Effector memory CD4-positive, alpha-beta T cell (primary cell): ENCODE measurements at regions not wholly inside any gene's neighbourhood (a gene's known extent, or its start where the extent isn't known, plus 50 kb on each side); places are given as distances from the start of the nearest gene placed in this dataset.

ENCODE experiments used
- DNase-seq, 3 donors: peaks; one replicate each; pipeline ENCODE4 v3.0.0-alpha.2; 2020
- H3K27ac ChIP-seq: 2 replicates; pipeline ENCODE4 v1.7.0; 2013; ENCODE audit warnings: mild to moderate bottlenecking, low read length, moderate library complexity; ENCODE audit not compliant: insufficient read depth, poor library complexity, severe bottlenecking
- H3K27me3 ChIP-seq: replicated peaks from 2 replicates; pipeline ENCODE4 v1.7.0; 2013; ENCODE audit warnings: mild to moderate bottlenecking, low read length; ENCODE audit not compliant: insufficient read depth, control insufficient read depth, poor library complexity, severe bottlenecking
- H3K36me3 ChIP-seq: 2 replicates; pipeline ENCODE4 v1.7.0; 2013; ENCODE audit warnings: mild to moderate bottlenecking, low read length, moderate library complexity; ENCODE audit not compliant: control insufficient read depth, insufficient read depth
- H3K4me1 ChIP-seq: 2 replicates; pipeline ENCODE4 v1.7.0; 2013; ENCODE audit warnings: low read length, mild to moderate bottlenecking; ENCODE audit not compliant: control insufficient read depth, insufficient read depth, poor library complexity, severe bottlenecking
- H3K4me3 ChIP-seq: 2 replicates; pipeline ENCODE4 v1.7.0; 2013; ENCODE audit warnings: low read length, low read depth, mild to moderate bottlenecking; ENCODE audit not compliant: insufficient read depth, poor library complexity, severe bottlenecking
- H3K9me3 ChIP-seq: 2 replicates; pipeline ENCODE4 v1.7.0; 2013; ENCODE audit warnings: mild to moderate bottlenecking, low read length, moderate library complexity; ENCODE audit not compliant: control insufficient read depth

DNA sequence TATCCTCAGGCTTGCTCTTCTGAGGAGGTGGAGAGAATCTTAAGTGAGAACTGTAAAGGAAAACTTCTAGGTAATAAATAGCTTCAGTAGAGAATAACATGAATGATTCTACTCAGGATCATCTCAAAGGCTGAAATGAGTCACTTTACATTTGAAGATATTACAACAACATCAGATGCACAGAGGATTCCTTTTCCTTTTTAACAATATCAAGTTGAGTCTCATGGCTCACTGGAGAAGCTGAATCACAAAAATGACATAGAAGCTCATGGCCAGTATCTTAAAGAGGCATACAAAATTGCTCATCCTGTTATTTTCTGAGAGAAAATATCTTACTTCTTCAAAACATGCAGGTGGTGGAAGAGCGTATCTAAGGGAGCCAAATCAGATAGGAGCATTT, 72.5 kb upstream of the EMCN start:
- Histone ChIP-seq H3K4me1 (no peaks in the 10 kb centered on the region), H3K9me3 (no peaks in the 10 kb centered on the region), H3K27ac (no peak overlapping the region), H3K27me3 (no peaks in the 10 kb centered on the region), H3K36me3 (no peaks in the 10 kb centered on the region), H3K4me3 (no peak overlapping the region)
- no peak for DNase-seq

DNA sequence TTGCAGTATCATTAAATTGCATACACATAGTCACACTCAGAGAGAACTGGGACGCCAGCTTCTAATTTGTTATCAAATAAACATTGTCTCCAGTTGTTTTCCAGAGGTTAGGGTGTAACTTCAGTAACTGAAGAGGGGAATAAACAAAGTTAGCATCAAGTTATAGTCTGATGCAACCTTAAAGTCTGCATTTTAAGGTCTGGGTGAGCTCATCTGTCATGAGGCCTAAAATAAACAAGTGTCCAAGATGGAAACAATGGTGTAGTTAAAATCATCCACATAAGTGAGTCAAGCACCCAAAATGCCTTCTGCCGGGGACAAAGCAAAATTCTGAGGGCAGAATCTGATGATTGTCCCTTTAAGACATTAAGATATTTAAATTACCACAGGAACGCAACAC, 70.3 kb upstream of the EMCN start:
- H3K4me1 ChIP-seq: no peaks in the 10 kb centered on the region
- H3K9me3 ChIP-seq: no peaks in the 10 kb centered on the region
- H3K27ac ChIP-seq: no peak overlapping the region
- H3K27me3 ChIP-seq: no peaks in the 10 kb centered on the region
- no peak for DNase-seq
- no peaks in the 10 kb centered on the region for H3K36me3 ChIP-seq
- H3K4me3 ChIP-seq: no peak overlapping the region

DNA sequence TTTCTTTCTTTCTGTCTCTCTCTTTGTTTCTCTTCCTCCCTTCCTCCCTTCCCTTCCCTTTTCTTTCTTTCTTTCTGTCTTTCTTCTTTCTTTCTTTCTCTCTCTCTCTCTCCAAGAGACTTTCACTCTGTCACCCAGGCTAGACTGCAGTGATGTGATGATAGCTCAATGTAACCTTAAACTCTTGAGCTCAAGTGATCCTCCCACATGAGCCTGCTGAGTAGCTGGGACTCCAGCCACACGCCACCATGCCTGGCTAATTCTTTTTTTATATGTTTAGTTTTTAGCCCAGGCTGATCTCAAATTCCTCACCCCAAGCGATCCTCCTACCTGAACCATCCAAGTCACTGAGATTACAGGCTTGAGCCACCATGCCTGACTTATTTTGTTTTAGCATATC, 64.3 kb upstream of the EMCN start:
- Histone ChIP-seq H3K27ac (no peak overlapping the region), H3K9me3 (no peaks in the 10 kb centered on the region), H3K27me3 (no peaks in the 10 kb centered on the region), H3K36me3 (no peaks in the 10 kb centered on the region), H3K4me3 (no peak overlapping the region), H3K4me1 (no peaks in the 10 kb centered on the region)
- no peak for DNase-seq

DNA sequence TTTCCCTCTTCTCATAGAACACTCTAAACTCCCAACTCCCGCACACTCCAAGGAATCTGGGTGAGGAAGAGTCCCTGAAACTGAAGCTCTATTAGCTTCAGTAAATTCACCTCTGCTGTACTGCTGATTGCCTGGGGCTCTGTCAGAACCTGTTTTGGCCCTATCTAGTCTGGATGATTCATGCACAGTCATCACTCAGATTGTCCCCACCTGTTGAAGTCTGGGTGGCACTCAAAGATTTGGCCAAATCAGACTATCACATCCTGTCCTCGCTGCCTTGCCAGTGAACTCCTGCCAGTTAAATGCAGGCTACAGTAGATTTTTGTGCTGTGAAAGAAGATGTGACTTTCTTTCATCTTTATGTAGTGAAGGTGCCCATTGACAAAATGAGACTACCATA, 63.5 kb upstream of the EMCN start:
- Histone ChIP-seq H3K4me1 (no peaks in the 10 kb centered on the region), H3K27ac (no peak overlapping the region), H3K9me3 (no peaks in the 10 kb centered on the region), H3K27me3 (no peaks in the 10 kb centered on the region), H3K4me3 (no peak overlapping the region), H3K36me3 (no peaks in the 10 kb centered on the region)
- no peak for DNase-seq

DNA sequence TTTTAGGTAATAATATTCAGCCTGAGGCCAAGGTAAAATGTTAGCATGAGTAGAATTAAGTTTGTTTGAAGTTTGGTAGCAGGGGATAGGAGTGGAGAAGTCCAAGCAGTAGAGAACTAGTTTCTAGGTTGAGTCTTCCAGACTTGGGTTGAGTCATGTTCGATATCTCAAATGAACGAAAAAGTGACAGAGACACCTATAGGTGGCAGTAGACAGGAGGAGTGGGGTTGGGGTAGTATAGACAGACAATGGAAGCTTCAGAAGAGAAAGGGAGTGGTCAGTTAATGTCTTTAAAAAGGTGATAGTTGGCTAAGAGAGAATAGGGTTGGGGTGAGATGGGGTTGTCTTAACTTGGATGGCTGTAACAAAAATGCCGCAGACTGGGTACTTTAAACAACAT, 58.7 kb upstream of the EMCN start:
- Histone ChIP-seq H3K27ac (no peak overlapping the region), H3K36me3 (no peaks in the 10 kb centered on the region), H3K9me3 (no peaks in the 10 kb centered on the region), H3K27me3 (no peaks in the 10 kb centered on the region), H3K4me3 (no peak overlapping the region), H3K4me1 (no peaks in the 10 kb centered on the region)
- no peak for DNase-seq

DNA sequence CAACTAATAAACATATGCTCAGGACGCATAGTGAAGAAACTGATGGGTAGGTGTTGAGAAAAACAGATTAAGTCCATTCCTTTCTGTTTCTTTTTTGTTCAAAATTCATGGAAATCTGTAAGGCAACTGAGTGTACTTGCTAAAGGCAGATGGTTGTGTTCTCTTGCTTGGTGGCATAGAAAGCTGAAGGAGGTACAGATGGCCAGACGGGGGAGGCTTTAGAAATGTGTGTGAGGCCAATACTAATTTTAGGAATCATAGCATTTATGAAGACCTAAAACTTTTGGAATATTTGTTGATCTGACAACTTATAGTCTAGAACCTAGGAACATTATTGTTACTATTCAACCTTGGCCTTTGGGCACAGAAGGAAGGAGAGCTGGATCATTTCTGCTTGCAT, 56.8 kb upstream of the EMCN start:
- Histone ChIP-seq H3K9me3 (no peaks in the 10 kb centered on the region), H3K27ac (no peak overlapping the region), H3K36me3 (no peaks in the 10 kb centered on the region), H3K4me1 (no peaks in the 10 kb centered on the region), H3K27me3 (no peaks in the 10 kb centered on the region), H3K4me3 (no peak overlapping the region)
- DNase-seq: no peak

DNA sequence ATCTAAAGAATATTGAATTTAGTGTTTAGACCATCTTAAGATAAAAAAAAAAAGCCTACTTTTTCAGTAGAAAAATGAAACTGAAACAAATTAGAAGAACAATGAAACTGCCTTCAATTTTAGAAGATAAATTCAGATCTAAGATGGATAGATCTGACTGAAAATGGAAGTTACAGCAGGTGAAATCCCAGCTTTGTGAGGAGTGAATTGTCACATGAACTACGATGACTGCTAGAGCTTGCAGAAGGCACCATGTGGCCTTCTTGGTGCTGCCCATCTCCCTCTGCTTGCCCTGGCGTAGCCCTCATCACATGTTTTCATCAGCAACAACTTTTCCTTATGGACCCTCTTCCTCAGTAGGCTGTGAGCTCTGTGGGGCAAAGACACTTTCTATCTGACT, 51.4 kb upstream of the EMCN start:
- no peaks in the 10 kb centered on the region for H3K9me3 ChIP-seq
- no peaks in the 10 kb centered on the region for H3K27me3 ChIP-seq
- no peak for DNase-seq
- no peak overlapping the region for H3K27ac ChIP-seq
- H3K4me3 ChIP-seq: no peak overlapping the region
- peaks cover 2% of the 10 kb centered on the region for H3K4me1 ChIP-seq
- H3K36me3 ChIP-seq: no peaks in the 10 kb centered on the region
